Suprapubic skin (tissue), 3 donors: ENCODE measurements at regions not wholly inside any gene's neighbourhood (a gene's known extent, or its start where the extent isn't known, plus 50 kb on each side); places are given as distances from the start of the nearest gene placed in this dataset.

Source experiments
- CTCF ChIP-seq, 2 donors: fragments of 200-600 bp in 1 of 2; fragments of 450-650 bp in 1 of 2; sonication (generic) in 1 of 2; IDR thresholded peaks; one replicate each; pipeline ENCODE4 v1.5.1; 2016 to 2019; ENCODE audit warnings: antibody characterized with exemption in 2 of 2, mild to moderate bottlenecking in 1 of 2, moderate library complexity in 1 of 2
- EP300 ChIP-seq: sonication (generic); formaldehyde crosslinking; IDR thresholded peaks from one replicate; pipeline ENCODE4 v1.6.1; 2017; ENCODE audit warnings: antibody characterized with exemption

DNA sequence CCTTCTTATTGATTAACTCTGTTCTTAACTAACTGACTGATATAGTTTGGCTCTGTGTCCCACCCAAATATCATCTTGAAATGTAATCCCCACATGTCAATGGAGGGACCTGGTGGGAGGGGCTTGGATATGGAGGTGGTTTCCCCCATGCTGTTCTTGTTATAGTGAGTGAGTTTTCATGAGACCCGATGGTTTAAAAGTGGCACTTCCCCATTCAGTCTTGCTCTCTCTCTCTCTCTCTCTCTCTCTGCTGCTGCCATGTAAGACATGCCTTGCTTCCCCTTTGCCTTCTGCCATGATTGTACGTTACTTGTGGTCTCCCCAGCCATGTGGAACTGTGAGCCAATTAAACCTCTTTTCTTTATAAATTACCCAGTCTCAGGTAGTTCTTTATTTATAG is 81.8 kb upstream of the SPACA1 start:
- TF ChIP-seq CTCF (IDR thresholded peaks at IDR 0.05) (no peak), EP300 (no peak)
